GM18909 (cell line): ENCODE measurements at regions not wholly inside any gene's neighbourhood (a gene's known extent, or its start where the extent isn't known, plus 50 kb on each side); places are given as distances from the start of the nearest gene placed in this dataset.

Experiments used
- ATAC-seq: cut with Tn5 transposase; IDR thresholded peaks from one replicate; pipeline ENCODE4 v1.9.1; 2021; ENCODE audit warnings: mild to moderate bottlenecking; ENCODE audit not compliant: unreplicated experiment, poor library complexity

DNA sequence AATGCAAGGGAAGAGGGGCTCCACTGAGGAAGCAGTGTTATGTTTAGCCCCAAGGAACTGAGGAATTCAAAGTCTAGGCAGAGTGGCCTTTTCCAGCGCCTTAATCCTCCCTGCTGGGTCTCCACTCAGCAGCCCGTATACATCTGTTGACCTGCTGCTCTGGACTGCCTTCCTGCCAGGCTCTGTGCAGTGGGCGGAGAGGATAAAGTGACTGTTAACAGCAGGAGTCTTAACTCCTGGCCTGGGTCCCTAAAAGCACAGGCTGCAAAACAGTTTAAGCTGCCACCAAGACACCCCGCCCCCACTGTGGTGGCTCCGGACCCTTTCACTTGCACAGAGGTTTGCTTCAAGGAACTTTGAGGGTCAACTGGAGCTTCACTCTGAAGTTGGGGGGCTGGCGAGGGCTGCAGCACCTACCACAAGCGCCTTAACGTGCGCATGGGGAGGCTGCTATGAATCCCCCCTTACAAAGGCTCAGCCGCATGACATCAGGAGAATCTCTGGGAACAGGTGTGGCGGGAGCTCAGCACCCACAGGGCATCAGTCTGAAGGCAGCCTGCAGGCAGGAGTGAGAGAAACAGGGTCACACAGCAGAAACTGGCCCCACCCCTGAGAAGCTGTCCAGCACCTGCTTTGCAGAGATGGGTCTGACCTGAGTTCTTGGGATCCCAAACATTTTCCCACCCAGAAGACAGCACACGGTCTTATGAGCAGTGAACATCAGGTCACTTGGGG, 358.2 kb upstream of the GATB start:
- no peak for ATAC-seq

DNA sequence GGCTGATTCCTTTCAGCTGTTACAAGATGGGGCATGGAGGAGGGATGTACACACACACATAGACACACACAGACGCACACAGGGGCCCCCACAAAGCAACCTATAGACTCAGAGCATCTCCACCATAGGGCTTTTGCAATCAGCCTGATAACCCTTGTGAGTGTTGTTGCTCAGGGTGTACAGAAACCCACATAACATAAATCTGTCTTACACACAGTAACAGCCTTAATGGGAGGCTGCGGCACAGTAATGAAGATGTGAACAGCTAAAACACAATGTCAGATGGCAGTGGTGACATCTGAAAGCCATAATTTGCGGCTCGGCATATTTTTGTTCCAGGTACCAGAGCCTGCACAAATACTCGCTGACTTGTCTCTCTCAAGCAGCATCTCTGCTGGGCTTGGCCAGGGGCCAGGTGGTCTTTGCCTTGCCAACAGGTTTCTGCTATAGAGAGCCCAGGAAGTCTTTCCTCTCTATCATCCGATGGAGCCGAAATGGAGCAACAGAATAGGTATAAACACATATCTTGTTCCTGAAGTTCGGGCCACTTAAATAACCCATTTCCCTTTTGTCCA, 357.2 kb upstream of the GATB start:
- no peak for ATAC-seq

DNA sequence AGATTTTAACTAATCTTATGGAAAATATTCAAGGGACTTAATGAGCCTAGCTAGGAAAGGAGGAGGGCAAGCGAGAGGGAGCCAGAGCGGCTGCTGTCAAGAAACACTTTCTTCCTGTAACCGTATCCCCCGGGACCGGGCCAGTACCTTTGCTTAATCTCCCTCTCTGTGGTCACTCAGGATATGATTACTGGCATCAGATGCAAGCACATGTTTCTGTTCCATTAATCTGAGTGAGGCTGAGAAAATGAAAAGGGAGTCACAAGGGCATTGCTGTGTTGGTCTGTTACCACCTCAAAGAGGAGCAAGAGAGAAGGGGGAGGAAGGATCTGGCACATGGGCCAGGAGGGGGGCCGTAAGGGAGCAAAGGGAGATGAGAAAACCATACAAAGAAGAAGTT, 356.7 kb upstream of the GATB start:
- ATAC-seq = no peak

DNA sequence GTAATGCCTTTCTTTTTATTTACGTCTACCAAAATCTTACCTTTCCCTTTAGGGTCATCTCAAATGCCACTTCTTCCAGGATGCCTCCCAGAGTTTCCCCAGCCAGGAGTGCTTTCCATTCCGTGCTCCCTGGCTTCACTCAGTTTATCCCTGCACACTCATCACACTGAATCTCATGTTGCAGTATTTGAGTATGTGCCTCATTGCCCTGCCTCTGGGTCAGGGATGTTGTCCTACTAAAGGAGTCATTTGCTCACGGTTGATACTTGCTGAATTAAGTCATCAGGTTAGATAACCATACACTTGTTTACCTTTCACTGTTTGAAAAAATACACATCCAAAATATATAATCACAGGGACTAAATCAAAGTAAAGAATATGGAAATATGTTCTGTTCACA, 356.2 kb upstream of the GATB start:
- ATAC-seq = no peak

DNA sequence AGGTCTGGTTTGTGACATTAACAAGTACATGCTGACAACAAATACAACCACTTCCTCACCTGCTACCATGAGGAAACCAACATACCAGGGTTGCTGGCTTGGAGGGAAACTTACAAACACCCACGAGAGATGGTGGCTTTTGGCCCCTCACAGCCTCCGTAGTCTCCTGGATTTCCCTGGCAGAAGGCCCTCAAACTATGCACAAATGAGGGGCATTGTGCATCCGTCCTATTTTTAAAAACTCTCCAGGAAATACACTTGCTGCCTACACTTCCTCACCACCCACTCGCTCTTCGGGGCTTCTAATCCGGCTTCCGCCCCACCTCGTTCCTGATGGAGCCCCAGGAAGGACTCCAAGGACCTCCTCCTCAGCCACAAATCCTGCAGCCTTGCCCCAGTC, 355.0 kb upstream of the GATB start:
- no peak for ATAC-seq

DNA sequence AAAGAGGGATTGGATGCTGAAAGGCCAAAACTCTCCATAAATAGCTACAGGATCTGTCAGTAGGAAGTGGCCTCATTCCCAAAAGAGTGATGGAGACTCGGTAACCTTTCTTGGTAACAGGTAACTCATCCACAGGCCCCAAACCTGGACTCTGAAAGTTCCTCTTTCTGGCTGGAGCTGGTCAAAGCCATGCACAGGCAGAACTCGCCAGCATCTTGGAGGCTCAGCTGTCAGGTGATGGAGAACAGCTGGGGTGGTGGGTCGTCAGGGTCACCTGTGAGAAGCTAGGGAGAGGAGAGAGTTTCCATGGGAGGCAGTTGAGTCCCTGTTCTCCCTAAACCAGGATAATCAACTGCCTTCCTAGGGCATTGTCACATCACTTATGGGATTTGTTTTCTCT, 354.3 kb upstream of the GATB start:
- ATAC-seq = no peak

DNA sequence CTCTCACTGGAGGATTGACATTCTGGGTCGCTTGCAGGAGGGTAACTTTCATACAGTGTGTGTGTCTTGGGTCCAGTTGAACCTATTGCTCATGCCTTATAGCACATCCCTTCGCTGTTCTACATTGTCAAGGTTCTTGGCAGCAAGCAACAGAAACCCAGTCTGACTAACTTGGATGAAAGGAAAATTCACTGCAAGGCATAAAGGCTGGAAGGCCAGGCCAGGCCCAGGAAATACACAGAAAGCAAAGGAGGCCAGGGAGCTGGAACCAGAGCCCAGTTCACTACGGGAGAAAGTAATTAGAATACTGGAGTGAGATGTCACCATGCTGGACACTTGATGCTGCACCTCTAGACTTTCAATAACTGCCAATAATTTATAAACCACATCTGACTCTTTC, 353.8 kb upstream of the GATB start:
- ATAC-seq = no peak

DNA sequence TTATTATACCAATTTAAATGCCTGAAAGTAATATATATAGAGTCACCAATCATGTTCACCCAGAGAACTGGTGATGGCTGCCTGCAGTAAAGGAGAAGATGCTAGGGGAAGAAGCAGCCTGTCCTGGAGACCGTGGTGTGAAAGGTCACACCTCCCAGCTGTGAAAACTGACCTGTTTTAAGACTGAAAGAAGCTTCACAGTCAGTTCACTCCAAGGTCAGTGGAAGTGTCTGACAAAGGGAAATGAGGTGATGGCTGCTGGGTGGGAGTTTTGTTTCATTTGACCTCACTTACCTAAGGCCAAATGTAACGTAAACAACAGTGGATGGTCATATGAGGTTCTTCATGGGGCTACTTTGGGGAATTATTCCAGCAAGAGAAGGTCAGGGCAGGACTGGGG, 352.1 kb upstream of the GATB start:
- peak; percentile 93 for ATAC-seq

DNA sequence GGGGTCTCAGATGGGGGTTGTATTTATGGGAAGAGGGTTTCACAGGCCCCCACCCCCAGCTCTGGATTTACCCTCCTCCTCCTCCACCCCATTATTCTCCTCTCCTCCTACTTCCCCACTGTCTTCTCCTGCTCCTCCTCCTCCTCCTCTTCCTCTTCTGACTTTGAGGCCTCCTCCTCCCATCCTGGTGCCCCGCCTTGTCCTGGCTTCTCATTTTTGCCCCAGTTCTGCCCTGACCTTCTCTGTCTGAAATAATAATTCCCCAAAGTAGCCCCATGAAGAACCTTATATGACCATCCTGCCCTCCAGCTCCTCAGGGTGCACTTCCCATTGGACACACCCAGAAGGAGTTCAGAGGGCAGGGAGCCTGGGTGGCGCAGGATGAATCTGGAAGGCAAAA, 351.4 kb upstream of the GATB start:
- no peak for ATAC-seq

DNA sequence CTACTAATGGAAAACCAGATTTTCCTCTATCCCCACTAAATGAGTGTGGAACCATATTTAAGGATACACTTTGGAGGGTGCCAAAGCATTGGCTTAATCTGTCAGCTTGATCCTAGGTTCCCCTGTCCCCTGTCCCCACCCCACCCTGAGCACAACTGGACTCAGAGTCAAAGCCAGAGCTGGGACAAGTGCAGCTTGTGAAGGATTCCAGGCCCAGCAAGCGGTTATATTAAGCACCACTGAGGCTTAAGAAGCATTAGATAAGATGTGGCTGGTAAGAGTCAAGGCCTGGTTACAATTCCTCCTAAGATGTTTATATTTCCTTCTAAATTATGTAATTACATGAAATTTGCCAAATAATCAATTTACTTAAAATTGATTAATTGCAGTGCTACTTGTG, 350.0 kb upstream of the GATB start:
- no peak for ATAC-seq

DNA sequence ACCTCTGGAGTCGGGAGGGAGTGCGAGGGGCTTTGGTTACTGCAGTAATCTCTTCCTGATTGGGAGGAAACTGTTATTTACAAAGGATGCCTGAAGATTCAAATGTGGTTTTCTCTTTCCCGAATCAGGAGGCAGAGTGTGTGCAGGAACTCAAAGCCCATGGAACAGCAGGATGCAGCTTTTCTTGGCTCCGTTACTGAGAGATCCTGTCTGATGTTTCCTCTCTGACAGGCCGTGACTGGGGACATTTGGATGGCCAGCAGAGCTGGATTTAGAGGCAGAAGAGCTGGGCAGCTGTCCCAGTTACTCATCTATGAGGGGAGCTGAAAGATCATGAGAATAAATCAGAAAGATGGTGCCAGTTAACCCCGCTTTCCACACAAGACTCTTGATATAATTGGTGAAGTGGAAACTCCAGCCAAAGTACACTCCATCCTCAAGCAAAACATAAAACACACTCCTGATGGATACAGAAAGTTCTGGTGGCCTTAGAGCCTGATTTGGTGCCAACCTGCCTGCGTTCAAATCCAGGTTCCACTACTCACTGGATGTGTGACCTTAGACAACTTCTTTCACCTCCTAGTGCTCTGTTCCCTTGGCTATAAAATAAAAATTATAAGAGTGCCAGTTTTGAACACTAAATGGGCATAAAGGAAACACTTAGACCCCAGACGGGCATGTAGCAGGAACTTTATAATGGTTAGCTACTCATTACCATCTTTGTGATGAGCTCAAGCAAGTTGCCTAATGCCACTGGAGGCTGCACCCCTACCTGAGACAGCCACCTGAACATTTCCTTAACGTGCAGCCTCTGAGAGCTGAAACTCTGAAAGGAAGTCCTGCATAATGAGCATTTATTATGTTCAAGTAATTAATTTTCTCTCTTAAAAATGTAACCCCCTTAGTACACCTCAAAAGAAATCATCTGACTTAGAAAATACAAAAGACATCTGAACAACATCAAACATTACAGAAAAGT, 349.0 kb upstream of the GATB start:
- no peak for ATAC-seq

DNA sequence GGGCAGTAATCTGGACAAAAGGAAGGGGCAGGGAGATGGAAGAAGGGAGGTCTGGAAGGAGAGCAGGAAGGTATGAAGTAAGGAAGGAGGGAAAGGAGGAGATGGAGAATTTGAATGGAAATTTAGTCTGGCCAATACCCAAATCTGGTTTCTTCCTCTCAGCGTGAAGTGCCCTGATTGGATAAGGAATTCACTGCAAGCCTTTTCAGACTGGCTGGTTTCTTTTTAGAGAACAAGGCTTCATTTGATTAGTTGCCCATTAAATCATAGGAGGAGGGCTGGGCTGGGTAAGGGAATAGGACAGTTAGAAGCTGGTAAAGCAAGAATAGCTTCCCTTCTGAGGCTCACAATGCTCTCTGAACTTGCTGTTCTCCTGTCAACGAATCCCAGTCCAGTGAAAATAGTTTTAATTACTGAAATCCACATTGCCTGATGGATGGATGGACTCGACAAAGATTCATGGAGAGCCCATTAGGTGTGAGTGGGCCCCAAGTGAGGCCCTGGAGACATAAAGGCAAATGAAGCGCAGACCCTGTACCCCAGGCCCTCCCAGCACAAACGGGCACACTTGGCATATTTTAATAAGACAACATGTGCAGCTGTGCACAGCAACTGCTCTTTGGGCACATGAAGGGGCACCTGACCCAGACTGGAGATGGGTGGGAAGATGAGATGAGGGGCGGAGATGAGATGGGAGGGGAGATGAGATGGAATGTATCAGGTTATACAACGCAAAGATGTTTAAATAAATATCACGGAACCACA, 347.1 kb upstream of the GATB start:
- ATAC-seq = no peak

DNA sequence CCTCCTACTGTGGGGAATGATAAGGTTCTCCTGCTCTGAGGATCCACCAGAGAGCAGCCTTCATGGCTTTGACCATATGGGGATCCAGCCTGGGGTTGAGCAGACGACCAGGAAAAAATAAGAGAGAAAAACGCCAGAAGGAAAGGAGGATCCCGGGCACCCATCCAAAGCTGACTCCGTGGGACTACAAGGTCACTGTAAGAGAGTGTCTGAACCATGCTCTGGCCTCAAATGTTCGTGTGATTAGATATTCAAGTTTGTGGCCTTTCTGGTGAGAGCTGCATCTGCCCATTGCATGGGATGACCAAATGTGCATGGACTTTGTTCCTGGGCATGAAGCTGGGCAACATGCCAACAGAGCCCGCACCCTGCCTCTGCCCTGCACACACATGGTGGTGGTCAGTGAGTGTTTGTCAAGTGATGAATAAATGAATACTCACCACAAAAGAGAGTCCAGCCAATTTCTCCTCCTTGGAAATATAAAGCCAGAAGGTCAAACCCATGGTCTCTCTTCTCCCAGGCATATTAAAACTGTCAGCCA, 346.0 kb upstream of the GATB start:
- ATAC-seq = no peak

DNA sequence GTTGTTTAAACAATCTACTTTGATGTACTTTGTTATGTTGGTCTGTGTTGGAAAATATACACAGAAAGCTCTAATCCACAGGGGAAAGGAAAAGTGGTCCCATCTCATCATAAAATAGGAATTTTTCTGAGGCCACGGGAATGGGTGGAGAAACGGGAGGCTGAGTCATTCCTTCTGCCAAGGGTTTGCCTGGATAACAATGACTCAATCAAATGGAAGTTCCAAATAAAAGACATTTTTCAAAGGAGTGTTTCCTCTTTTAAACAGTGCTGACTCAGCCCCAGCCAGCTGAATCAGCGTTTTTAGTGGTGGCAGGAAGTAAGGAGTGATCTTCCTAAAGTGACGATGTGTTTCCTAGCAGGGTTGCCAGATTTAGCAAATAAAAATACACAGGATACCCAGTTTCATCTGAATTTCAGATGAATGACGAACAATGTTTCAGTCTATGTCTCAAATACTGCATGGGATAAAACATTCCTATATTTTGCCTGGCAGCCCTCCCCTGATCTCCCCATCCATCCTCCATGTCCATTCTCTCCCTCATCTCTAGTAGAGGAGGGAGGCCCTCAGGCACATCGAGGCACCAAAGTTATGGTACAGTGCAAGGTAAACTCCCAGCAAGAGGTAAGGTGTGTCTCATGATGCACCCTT, 345.4 kb upstream of the GATB start:
- no peak for ATAC-seq

DNA sequence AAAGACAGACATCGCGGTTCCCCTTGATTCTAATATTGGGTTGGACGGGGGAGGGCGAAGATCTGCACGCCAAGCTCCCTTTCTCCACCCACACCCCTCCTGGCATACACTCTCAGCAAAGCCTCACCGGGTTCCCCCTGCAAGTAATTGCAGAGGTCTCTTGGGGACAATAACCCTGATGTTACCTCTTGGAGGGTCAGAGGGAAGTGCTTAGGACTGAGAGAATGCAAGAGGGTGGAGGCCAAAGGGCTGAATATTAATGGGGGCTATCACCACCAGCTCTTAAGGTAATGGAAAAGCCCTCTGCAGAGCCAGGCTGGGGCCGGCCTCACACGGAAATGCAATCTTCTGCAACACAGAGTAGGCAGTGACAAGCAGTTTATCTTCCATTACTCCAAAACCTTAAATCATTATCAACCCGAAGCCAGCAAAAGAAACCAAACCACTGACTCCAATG, 344.1 kb upstream of the GATB start:
- ATAC-seq = no peak

DNA sequence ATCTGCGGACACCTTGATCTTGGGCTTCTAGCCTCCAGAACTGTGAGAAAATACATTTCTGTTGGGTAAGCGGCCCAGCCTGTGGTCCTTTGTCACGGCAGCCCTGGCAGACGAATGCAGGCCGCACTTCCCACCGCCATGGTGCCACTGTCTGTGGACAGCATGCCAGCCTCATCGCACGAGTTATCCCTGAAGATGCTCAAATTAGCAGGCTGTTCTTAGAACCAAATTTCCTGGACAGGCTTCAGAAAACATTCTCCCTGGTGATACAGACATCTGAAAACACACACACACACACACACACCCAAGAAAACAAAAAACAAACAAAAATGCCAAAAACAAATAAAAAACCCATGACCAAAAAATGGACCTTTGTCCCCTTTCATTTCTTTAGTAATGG, 343.5 kb upstream of the GATB start:
- no peak for ATAC-seq

DNA sequence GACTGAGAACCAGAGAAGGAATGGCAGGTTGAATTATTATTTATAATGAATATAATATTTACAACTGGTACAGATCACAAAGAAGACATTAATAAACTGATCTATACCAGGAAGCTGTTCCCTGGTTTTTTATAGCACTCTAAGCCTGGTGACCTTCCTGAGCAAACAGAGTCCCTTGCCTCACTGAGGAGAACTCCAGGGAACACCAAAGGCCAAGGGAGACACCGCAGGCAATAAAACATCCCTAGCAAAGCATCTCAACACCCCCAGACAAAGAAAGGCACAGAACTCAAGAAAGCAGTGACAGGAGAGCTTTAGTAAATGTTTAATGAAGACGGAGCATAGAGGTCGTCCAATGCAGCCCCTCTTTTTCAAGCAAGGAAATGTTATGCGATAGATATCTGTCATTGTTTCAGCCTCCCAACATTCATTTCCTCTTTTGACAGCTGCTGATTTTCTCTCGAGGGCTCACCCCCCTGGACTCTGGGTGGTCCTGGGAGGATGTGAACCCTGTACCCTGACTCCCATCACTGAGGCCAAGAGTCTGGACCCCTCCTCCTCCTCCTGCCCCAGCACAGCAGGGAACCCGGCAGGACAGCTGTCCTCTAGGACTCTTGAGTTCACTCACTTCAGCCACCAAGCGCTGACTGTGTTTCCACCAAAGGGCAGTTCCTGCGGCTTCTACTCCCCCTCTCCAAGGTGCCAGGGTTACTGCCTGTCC, 342.5 kb upstream of the GATB start:
- no peak for ATAC-seq

DNA sequence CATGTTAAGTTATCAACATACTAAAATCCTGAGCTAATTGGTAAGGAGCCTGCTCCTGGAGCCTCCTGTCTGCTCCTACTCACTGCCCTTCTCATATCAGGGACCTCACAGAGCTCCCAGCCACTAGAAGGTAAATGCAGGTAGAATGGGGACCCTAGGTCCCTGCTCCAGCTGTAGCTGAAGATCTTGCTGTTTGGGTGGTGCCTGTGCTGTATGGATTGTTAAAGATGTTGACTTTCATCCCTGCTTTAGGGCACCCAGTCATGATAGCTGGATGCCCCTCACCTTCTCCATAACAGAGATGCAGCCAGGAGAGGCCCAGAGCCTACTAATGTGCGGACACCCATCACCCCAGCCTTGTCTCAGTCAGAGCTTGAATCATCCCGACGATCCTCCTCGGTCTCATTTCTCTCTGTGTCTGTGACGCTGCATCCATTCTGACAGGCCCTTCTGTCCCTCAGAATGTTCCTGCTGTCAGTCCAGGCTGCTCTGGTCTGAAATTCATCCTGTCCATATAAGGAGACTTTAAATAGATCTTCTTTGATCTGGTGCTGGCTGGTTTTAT, 341.7 kb upstream of the GATB start:
- no peak for ATAC-seq
